ENCODE measurements at regions not wholly inside any gene's neighbourhood (a gene's known extent, or its start where the extent isn't known, plus 50 kb on each side); places are given as distances from the start of the nearest gene placed in this dataset.

GRCh38 chr14:27546111-27546510, 948.3 kb upstream of the NOVA1 start:
- Histone ChIP-seq H3K4me1 (ENCODE audit: insufficient read depth, low read length) (no peaks in the 10 kb centered on the region), H3K4me3 (ENCODE audit: low read depth in 1 of 2, low read length in 2 of 2) (no peak overlapping the region), H3K9me3 (ENCODE audit: insufficient read depth, low read length, severe bottlenecking) (peaks cover 6% of the 10 kb centered on the region), H3K9ac (ENCODE audit: low read depth, low read length) (no peak overlapping the region), H3K27ac (ENCODE audit: low read length) (no peak overlapping the region), H3K36me3 (ENCODE audit: insufficient read depth, low read length) (no peaks in the 10 kb centered on the region), H3K4me2 (ENCODE audit: insufficient read depth, low read length) (no peak overlapping the region), H2AFZ (ENCODE audit: low read depth, low read length) (no peak overlapping the region), H3K79me2 (ENCODE audit: insufficient read depth, low read length) (no peaks in the 10 kb centered on the region), H4K20me1 (ENCODE audit: insufficient read depth, low read length) (no peaks in the 10 kb centered on the region), H3K27me3 (ENCODE audit: insufficient read depth, low read length, poor library complexity) (no peaks in the 10 kb centered on the region)
- TF ChIP-seq EZH2 (IDR thresholded peaks at IDR 0.05; ENCODE audit: borderline replicate concordance, low read depth, low read length, severe bottlenecking) (no peak), CTCF (IDR thresholded peaks at IDR 0.05; ENCODE audit: borderline replicate concordance, extremely low read depth, low read length, poor library complexity, severe bottlenecking) (no peak)
- DNase-seq (no peak), ATAC-seq (ENCODE audit: insufficient read depth, low read depth) (no peak)

GRCh38 chr14:27553790-27554189, 956.0 kb upstream of the NOVA1 start:
- H3K9ac ChIP-seq (ENCODE audit: low read depth, low read length): no peak overlapping the region
- H3K4me2 ChIP-seq (ENCODE audit: insufficient read depth, low read length): no peak overlapping the region
- no peaks in the 10 kb centered on the region for H3K36me3 ChIP-seq (ENCODE audit: insufficient read depth, low read length)
- no peak overlapping the region for H3K4me3 ChIP-seq (ENCODE audit: low read depth in 1 of 2, low read length in 2 of 2)
- no peaks in the 10 kb centered on the region for H3K79me2 ChIP-seq (ENCODE audit: insufficient read depth, low read length)
- TF ChIP-seq EZH2 (IDR thresholded peaks at IDR 0.05; ENCODE audit: borderline replicate concordance, low read depth, low read length, severe bottlenecking) (no peak), CTCF (IDR thresholded peaks at IDR 0.05; ENCODE audit: borderline replicate concordance, extremely low read depth, low read length, poor library complexity, severe bottlenecking) (no peak)
- DNase-seq: no peak
- H3K4me1 ChIP-seq (ENCODE audit: insufficient read depth, low read length): no peaks in the 10 kb centered on the region
- H3K27ac ChIP-seq (ENCODE audit: low read length): no peak overlapping the region
- ATAC-seq (ENCODE audit: insufficient read depth, low read depth): no peak
- H4K20me1 ChIP-seq (ENCODE audit: insufficient read depth, low read length): no peaks in the 10 kb centered on the region
- no peaks in the 10 kb centered on the region for H3K27me3 ChIP-seq (ENCODE audit: insufficient read depth, low read length, poor library complexity)
- no peak overlapping the region for H2AFZ ChIP-seq (ENCODE audit: low read depth, low read length)
- H3K9me3 ChIP-seq (ENCODE audit: insufficient read depth, low read length, severe bottlenecking): peaks cover under 1% of the 10 kb centered on the region

DNA sequence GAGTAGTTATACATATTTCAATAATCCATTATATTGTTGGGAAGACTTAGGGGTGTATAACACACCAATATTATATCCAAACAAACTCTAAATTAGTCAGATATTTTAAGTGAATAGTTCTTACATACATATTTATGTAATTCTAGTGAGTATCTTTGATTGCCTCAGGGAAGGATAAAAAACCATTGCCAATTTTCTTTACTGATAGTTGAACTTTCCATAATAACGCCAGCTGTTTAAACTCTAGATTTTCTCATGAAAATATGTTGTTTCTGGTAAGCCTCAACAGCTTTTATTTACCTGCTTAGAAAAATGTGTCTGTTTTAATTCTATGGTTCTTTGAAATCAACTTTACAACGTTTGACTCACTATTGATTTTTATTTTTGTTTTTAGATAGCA, 959.6 kb upstream of the NOVA1 start:
- DNase-seq (no peak), ATAC-seq (ENCODE audit: insufficient read depth, low read depth) (no peak)
- Histone ChIP-seq H3K9ac (ENCODE audit: low read depth, low read length) (no peak overlapping the region), H3K4me2 (ENCODE audit: insufficient read depth, low read length) (no peak overlapping the region), H2AFZ (ENCODE audit: low read depth, low read length) (no peak overlapping the region), H3K4me3 (ENCODE audit: low read depth in 1 of 2, low read length in 2 of 2) (no peak overlapping the region), H3K27ac (ENCODE audit: low read length) (no peak overlapping the region), H3K27me3 (ENCODE audit: insufficient read depth, low read length, poor library complexity) (no peaks in the 10 kb centered on the region), H3K9me3 (ENCODE audit: insufficient read depth, low read length, severe bottlenecking) (no peaks in the 10 kb centered on the region), H3K79me2 (ENCODE audit: insufficient read depth, low read length) (no peaks in the 10 kb centered on the region), H3K36me3 (ENCODE audit: insufficient read depth, low read length) (no peaks in the 10 kb centered on the region), H3K4me1 (ENCODE audit: insufficient read depth, low read length) (no peaks in the 10 kb centered on the region), H4K20me1 (ENCODE audit: insufficient read depth, low read length) (no peaks in the 10 kb centered on the region)
- no peak for TF ChIP-seq EZH2 (IDR thresholded peaks at IDR 0.05; ENCODE audit: borderline replicate concordance, low read depth, low read length, severe bottlenecking)
- no peak for TF ChIP-seq CTCF (IDR thresholded peaks at IDR 0.05; ENCODE audit: borderline replicate concordance, extremely low read depth, low read length, poor library complexity, severe bottlenecking)

DNA sequence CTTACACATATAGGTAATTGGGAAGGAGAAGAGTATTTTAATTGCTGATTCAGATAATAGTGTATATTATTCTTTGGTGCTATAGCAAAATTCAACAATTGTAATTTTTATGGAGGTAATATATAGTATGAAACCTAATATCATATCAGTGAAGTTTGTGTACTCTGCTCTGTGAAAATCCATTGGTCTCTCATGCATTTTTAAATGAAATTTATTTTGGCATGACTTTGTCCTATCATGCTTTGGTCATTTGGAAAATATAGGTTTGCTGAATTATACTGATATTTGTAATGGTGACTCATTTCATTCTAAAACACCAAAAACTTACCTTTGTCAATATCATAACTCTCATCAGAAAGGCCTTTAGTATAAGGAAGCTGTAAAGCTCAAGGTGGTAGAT, 962.0 kb upstream of the NOVA1 start:
- Histone ChIP-seq H3K4me3 (ENCODE audit: low read depth in 1 of 2, low read length in 2 of 2) (no peak overlapping the region), H3K9ac (ENCODE audit: low read depth, low read length) (no peak overlapping the region), H3K9me3 (ENCODE audit: insufficient read depth, low read length, severe bottlenecking) (no peaks in the 10 kb centered on the region), H3K27ac (ENCODE audit: low read length) (no peak overlapping the region), H3K79me2 (ENCODE audit: insufficient read depth, low read length) (no peaks in the 10 kb centered on the region), H3K4me2 (ENCODE audit: insufficient read depth, low read length) (no peak overlapping the region), H4K20me1 (ENCODE audit: insufficient read depth, low read length) (no peaks in the 10 kb centered on the region), H3K36me3 (ENCODE audit: insufficient read depth, low read length) (no peaks in the 10 kb centered on the region), H3K27me3 (ENCODE audit: insufficient read depth, low read length, poor library complexity) (no peaks in the 10 kb centered on the region), H3K4me1 (ENCODE audit: insufficient read depth, low read length) (no peaks in the 10 kb centered on the region), H2AFZ (ENCODE audit: low read depth, low read length) (no peak overlapping the region)
- ATAC-seq (ENCODE audit: insufficient read depth, low read depth) (no peak), DNase-seq (no peak)
- TF ChIP-seq CTCF (IDR thresholded peaks at IDR 0.05; ENCODE audit: borderline replicate concordance, extremely low read depth, low read length, poor library complexity, severe bottlenecking): no peak
- no peak for TF ChIP-seq EZH2 (IDR thresholded peaks at IDR 0.05; ENCODE audit: borderline replicate concordance, low read depth, low read length, severe bottlenecking)
